Endothelial cell (in vitro differentiated cells): ENCODE measurements at regions not wholly inside any gene's neighbourhood (a gene's known extent, or its start where the extent isn't known, plus 50 kb on each side); places are given as distances from the start of the nearest gene placed in this dataset.

Source experiments
- DNase-seq: peaks from one replicate; pipeline ENCODE4 v3.0.0; 2021; ENCODE audit warnings: low spot score
- H3K27ac Mint-ChIP-seq: one replicate; pipeline ENCODE4 v1.8.0; 2021; ENCODE audit warnings: mixed read lengths, inconsistent platforms; ENCODE audit not compliant: unreplicated experiment
- H3K27me3 Mint-ChIP-seq: one replicate; pipeline ENCODE4 v1.8.0; 2021; ENCODE audit warnings: mild to moderate bottlenecking, moderate library complexity, mixed read lengths, inconsistent platforms; ENCODE audit not compliant: unreplicated experiment
- H3K36me3 Mint-ChIP-seq: one replicate; pipeline ENCODE4 v1.8.0; 2021; ENCODE audit warnings: mild to moderate bottlenecking, low read depth, mixed read lengths, inconsistent platforms; ENCODE audit not compliant: unreplicated experiment
- H3K4me1 Mint-ChIP-seq: one replicate; pipeline ENCODE4 v1.8.0; 2021; ENCODE audit warnings: mild to moderate bottlenecking, mixed read lengths, inconsistent platforms; ENCODE audit not compliant: unreplicated experiment
- H3K4me3 Mint-ChIP-seq: one replicate; pipeline ENCODE4 v1.8.0; 2021; ENCODE audit warnings: mild to moderate bottlenecking, mixed read lengths, inconsistent platforms; ENCODE audit not compliant: unreplicated experiment
- H3K9me3 Mint-ChIP-seq: one replicate; pipeline ENCODE4 v1.8.0; 2021; ENCODE audit warnings: mixed read lengths, inconsistent platforms; ENCODE audit not compliant: unreplicated experiment
- CTCF ChIP-seq: fragments of 200-600 bp; sonication (generic); IDR thresholded peaks from one replicate; pipeline ENCODE4 v1.5.0; 2021; ENCODE audit warnings: antibody characterized with exemption; ENCODE audit not compliant: unreplicated experiment

GRCh38 chr16:51450376-51450775, 299.3 kb upstream of the SALL1 start:
- no peak overlapping the region for H3K27ac Mint-ChIP-seq
- DNase-seq: no peak
- H3K4me3 Mint-ChIP-seq: no peak overlapping the region
- H3K9me3 Mint-ChIP-seq: no peaks in the 10 kb centered on the region
- no peaks in the 10 kb centered on the region for H3K27me3 Mint-ChIP-seq
- no peaks in the 10 kb centered on the region for H3K4me1 Mint-ChIP-seq
- no peaks in the 10 kb centered on the region for H3K36me3 Mint-ChIP-seq
- TF ChIP-seq CTCF: no peak

GRCh38 chr16:51449441-51449840, 298.4 kb upstream of the SALL1 start:
- Mint-ChIP-seq H3K27me3 (no peaks in the 10 kb centered on the region), H3K9me3 (no peaks in the 10 kb centered on the region), H3K27ac (no peak overlapping the region), H3K36me3 (no peaks in the 10 kb centered on the region), H3K4me1 (no peaks in the 10 kb centered on the region), H3K4me3 (no peak overlapping the region)
- DNase-seq: no peak
- no peak for TF ChIP-seq CTCF

DNA sequence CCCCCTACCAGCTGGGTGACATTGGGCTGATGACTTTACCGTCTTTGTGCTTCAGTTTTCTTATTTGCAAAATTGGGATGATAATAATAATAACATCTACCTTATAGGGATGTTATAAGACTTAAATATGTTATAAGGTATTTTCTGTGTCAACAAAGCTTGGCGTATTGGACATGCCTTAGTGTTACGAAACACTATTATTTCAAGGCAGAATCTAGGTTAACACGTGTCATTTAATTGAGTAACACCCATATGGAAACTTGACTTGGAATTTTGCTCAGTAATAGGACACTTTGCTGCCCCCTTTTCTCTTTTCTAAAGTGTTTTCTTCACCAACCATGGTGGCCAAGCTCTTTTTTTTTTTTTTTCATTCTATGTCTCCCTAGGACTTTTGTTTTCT, 294.2 kb upstream of the SALL1 start:
- Mint-ChIP-seq H3K4me3 (no peak overlapping the region), H3K4me1 (peaks cover 11% of the 10 kb centered on the region), H3K27me3 (no peaks in the 10 kb centered on the region), H3K36me3 (no peaks in the 10 kb centered on the region), H3K27ac (no peak overlapping the region), H3K9me3 (no peaks in the 10 kb centered on the region)
- DNase-seq: no peak
- TF ChIP-seq CTCF: no peak

DNA sequence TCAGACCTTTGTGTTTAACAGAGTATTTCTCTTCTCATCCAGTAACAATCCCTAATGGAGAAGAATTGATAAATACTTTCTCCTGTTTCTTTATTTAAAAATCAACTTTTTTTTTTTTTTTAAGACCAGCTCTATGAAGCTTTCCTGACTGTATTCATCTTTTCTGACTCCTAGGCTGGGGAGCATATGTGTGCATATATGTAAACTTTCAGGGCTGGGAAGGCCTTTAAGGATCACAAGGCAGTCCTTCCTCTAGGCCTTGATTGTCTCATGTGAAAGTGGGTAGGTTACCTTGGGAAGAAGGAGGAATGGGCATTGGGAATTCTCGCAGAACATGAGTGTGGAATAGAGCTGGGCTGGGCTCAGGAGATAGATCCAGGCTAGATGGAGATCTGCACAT, 292.9 kb upstream of the SALL1 start:
- TF ChIP-seq CTCF: no peak
- Mint-ChIP-seq H3K9me3 (no peaks in the 10 kb centered on the region), H3K4me1 (peaks cover 11% of the 10 kb centered on the region), H3K27me3 (no peaks in the 10 kb centered on the region), H3K27ac (no peak overlapping the region), H3K4me3 (no peak overlapping the region), H3K36me3 (no peaks in the 10 kb centered on the region)
- DNase-seq: no peak

- H3K27ac Mint-ChIP-seq: no peak overlapping the region
- H3K27me3 Mint-ChIP-seq: no peaks in the 10 kb centered on the region
- H3K36me3 Mint-ChIP-seq: no peaks in the 10 kb centered on the region
- H3K9me3 Mint-ChIP-seq: no peaks in the 10 kb centered on the region
- H3K4me1 Mint-ChIP-seq: peaks cover 11% of the 10 kb centered on the region
- no peak overlapping the region for H3K4me3 Mint-ChIP-seq
- no peak for TF ChIP-seq CTCF
- no peak for DNase-seq
These were observed 291.2 kb upstream of the SALL1 start for GRCh38 chr16:51442141-51442870.
